Glomerular visceral epithelial cell (primary cell): ENCODE measurements at regions not wholly inside any gene's neighbourhood (a gene's known extent, or its start where the extent isn't known, plus 50 kb on each side); places are given as distances from the start of the nearest gene placed in this dataset.

Experiments
- DNase-seq: peaks from one replicate; pipeline ENCODE4 v3.0.0-alpha.2; 2016; ENCODE audit errors: extremely low spot score

GRCh38 chr15:25563596-25563995 is 124.8 kb upstream of the UBE3A start:
- DNase-seq: no peak

- DNase-seq: no peak
These were observed 119.1 kb upstream of the UBE3A start for GRCh38 chr15:25557926-25558325.

GRCh38 chr15:25556136-25556535 is 117.3 kb upstream of the UBE3A start:
- DNase-seq: no peak

GRCh38 chr15:25554640-25555039 is 115.8 kb upstream of the UBE3A start:
- no peak for DNase-seq

GRCh38 chr15:25548600-25548999 is 109.8 kb upstream of the UBE3A start:
- no peak for DNase-seq

GRCh38 chr15:25545889-25546288 is 107.1 kb upstream of the UBE3A start:
- no peak for DNase-seq

GRCh38 chr15:25545017-25545416 is 106.2 kb upstream of the UBE3A start:
- DNase-seq: peak; percentile 2

GRCh38 chr15:25544076-25544475 is 105.3 kb upstream of the UBE3A start:
- no peak for DNase-seq

- peak; percentile 1 for DNase-seq
These were observed 104.4 kb upstream of the UBE3A start for GRCh38 chr15:25543196-25543595.

- no peak for DNase-seq
These were observed 102.4 kb upstream of the UBE3A start for GRCh38 chr15:25541228-25541627.

GRCh38 chr15:25536801-25537611 is 98.2 kb upstream of the UBE3A start:
- DNase-seq: no peak

GRCh38 chr15:25535866-25536265 is 97.0 kb upstream of the UBE3A start:
- DNase-seq: no peak

- DNase-seq: no peak
These were observed 95.5 kb upstream of the UBE3A start for GRCh38 chr15:25534293-25534692.

GRCh38 chr15:25532269-25533140 is 93.7 kb upstream of the UBE3A start:
- no peak for DNase-seq

- DNase-seq: no peak
These were observed 91.0 kb upstream of the UBE3A start for GRCh38 chr15:25529774-25530173.

GRCh38 chr15:25527118-25527517 is 88.3 kb upstream of the UBE3A start:
- DNase-seq: no peak

- no peak for DNase-seq
These were observed 86.9 kb upstream of the UBE3A start for GRCh38 chr15:25525741-25526140.

GRCh38 chr15:25515633-25516032 is 76.8 kb upstream of the UBE3A start:
- no peak for DNase-seq

- no peak for DNase-seq
These were observed 75.7 kb upstream of the UBE3A start for GRCh38 chr15:25514522-25514921.

GRCh38 chr15:25512957-25513356 is 74.1 kb upstream of the UBE3A start:
- DNase-seq: no peak

GRCh38 chr15:25510146-25510545 is 71.3 kb upstream of the UBE3A start:
- no peak for DNase-seq

GRCh38 chr15:25509703-25510102 is 70.9 kb upstream of the UBE3A start:
- DNase-seq: no peak
